B cell (primary cell): ENCODE measurements at regions not wholly inside any gene's neighbourhood (a gene's known extent, or its start where the extent isn't known, plus 50 kb on each side); places are given as distances from the start of the nearest gene placed in this dataset.

Source experiments
- ATAC-seq: fragments of 200-7000 bp; cut with Tn5 transposase; one replicate; pipeline ENCODE4 v1.10.0; 2021; ENCODE audit warnings: low read depth, mild to moderate bottlenecking, moderate number of reproducible peaks, moderate library complexity
- CTCF ChIA-PET: fragments of 350-600 bp; sonication (Branson Sonifier 250); formaldehyde crosslinking; loops from one replicate; lab custom pipeline; 2021; ENCODE audit warnings: antibody characterized with exemption, inconsistent platforms; lab: Charles Lee
- POLR2A ChIA-PET: fragments of 350-600 bp; sonication (Branson Sonifier 250); formaldehyde crosslinking; loops from one replicate; lab custom pipeline; 2021; ENCODE audit warnings: antibody characterized with exemption; lab: Charles Lee
- DNase-seq: peaks from one replicate; pipeline ENCODE4 v3.0.0; 2013
- H2AFZ ChIP-seq: 2 replicates; pipeline ENCODE4 v1.6.1; 2012; ENCODE audit warnings: mild to moderate bottlenecking, low read depth, low read length; ENCODE audit not compliant: insufficient read depth, poor library complexity, severe bottlenecking
- H3K27ac ChIP-seq, 2 donors: 1 replicate in 1 of 2; 2 replicates in 1 of 2; pipeline ENCODE4 v1.5.1; 2012 to 2013; ENCODE audit warnings: low read length in 2 of 2, mild to moderate bottlenecking in 2 of 2, moderate library complexity in 1 of 2
- H3K27me3 ChIP-seq, 4 experiments: fragments of 200-600 bp in 1 of 4; sonication (generic) in 1 of 4; replicated peaks in 1 of 4; 1 replicate in 2 of 4; 2 replicates in 2 of 4; pipeline versions ENCODE4 v1.6.1 to v1.7.0; 2013 to 2016; ENCODE audit warnings: low read length in 3 of 4, mild to moderate bottlenecking in 2 of 4, mixed read lengths in 1 of 4, moderate library complexity in 1 of 4; ENCODE audit not compliant: insufficient read depth in 4 of 4, control insufficient read depth in 3 of 4; ENCODE audit errors: control extremely low read depth in 1 of 4
- H3K36me3 ChIP-seq, 2 experiments: replicated peaks in 1 of 2; 1 replicate in 1 of 2; 2 replicates in 1 of 2; pipeline versions ENCODE4 v1.6.1 to v1.7.1; 2013; ENCODE audit warnings: low read length in 1 of 2; ENCODE audit not compliant: insufficient read depth in 2 of 2, control insufficient read depth in 1 of 2; ENCODE audit errors: control extremely low read depth in 1 of 2, extremely low read depth in 1 of 2
- H3K4me1 ChIP-seq, 2 donors: fragments of 200-600 bp in 1 of 2; sonication (generic) in 1 of 2; 1 replicate in 1 of 2; 2 replicates in 1 of 2; pipeline versions ENCODE4 v1.5.1 to v1.6.1; 2013 to 2017; ENCODE audit warnings: low read length in 2 of 2; ENCODE audit not compliant: control insufficient read depth in 2 of 2, insufficient read depth in 2 of 2
- H3K4me2 ChIP-seq: replicated peaks from 2 replicates; pipeline ENCODE3; 2012; ENCODE audit warnings: mild to moderate bottlenecking, low read depth, low read length; ENCODE audit not compliant: poor library complexity, severe bottlenecking
- H3K4me3 ChIP-seq, 5 experiments: fragments of 200-600 bp in 1 of 5; sonication (generic) in 1 of 5; 1 replicate in 3 of 5; 2 replicates in 2 of 5; pipeline versions ENCODE4 v1.5.1 to v1.7.0; 2011 to 2016; ENCODE audit warnings: low read length in 4 of 5, mild to moderate bottlenecking in 4 of 5, low read depth in 2 of 5, control low read depth in 1 of 5, moderate library complexity in 1 of 5; ENCODE audit not compliant: insufficient read depth in 1 of 5; ENCODE audit errors: control extremely low read depth in 1 of 5, extremely low read depth in 1 of 5
- H3K79me2 ChIP-seq: fragments of 200-600 bp; sonication (generic); one replicate; pipeline ENCODE4 v1.6.0; 2016; ENCODE audit warnings: low read length; ENCODE audit not compliant: control insufficient read depth, insufficient read depth
- H3K9ac ChIP-seq: fragments of 200-600 bp; sonication (generic); 2 replicates; pipeline ENCODE4 v1.6.1; 2017; ENCODE audit warnings: mild to moderate bottlenecking, low read length, moderate library complexity
- H3K9me3 ChIP-seq, 3 donors: one replicate each; pipeline versions ENCODE4 v1.6.1 to v1.7.1; 2013; ENCODE audit warnings: low read length in 2 of 3; ENCODE audit not compliant: control insufficient read depth in 2 of 3, insufficient read depth in 1 of 3; ENCODE audit errors: control extremely low read depth in 1 of 3
- H4K20me1 ChIP-seq: 2 replicates; pipeline ENCODE4 v1.6.0; 2012; ENCODE audit warnings: mild to moderate bottlenecking, low read length; ENCODE audit not compliant: insufficient read depth, control insufficient read depth, poor library complexity, severe bottlenecking
- H3K27ac Mint-ChIP-seq: one replicate; pipeline ENCODE4 v1.8.0; 2021; ENCODE audit warnings: mixed read lengths
- H3K27me3 Mint-ChIP-seq: one replicate; pipeline ENCODE4 v1.8.0; 2021; ENCODE audit warnings: mixed read lengths
- H3K4me1 Mint-ChIP-seq: one replicate; pipeline ENCODE4 v1.8.0; 2021; ENCODE audit warnings: mixed read lengths
- H3K4me3 Mint-ChIP-seq: one replicate; pipeline ENCODE4 v1.8.0; 2021; ENCODE audit warnings: mixed read lengths
- H3K9me3 Mint-ChIP-seq: one replicate; pipeline ENCODE4 v1.8.0; 2022; ENCODE audit warnings: mixed read lengths; ENCODE audit not compliant: insufficient read depth
- EZH2 ChIP-seq: IDR thresholded peaks from 2 replicates; pipeline ENCODE4 v1.6.1; 2012; ENCODE audit warnings: borderline replicate concordance, low read depth, mild to moderate bottlenecking, moderate library complexity, low read length; ENCODE audit not compliant: insufficient read depth, poor library complexity, severe bottlenecking
- WGBS: methylation state at CpG from one replicate; pipeline ENCODE4 v1.1.5; 2013; ENCODE audit warnings: missing lambda C conversion rate; ENCODE audit not compliant: insufficient coverage; 5-methylcytosine and 5-hydroxymethylcytosine counted together
- intact Hi-C: fragments of 100-400 bp; cut with micrococcal nuclease; formaldehyde crosslinking; loops from one replicate; pipeline ENCODE4 v1.10.0; 2022
- TF ChIP-seq, protein P1 (sequence below): fragments of 200-600 bp; IDR thresholded peaks from one replicate; pipeline ENCODE4 v1.8.0; 2022; ENCODE audit warnings: antibody characterized with exemption, mild to moderate bottlenecking

DNA sequence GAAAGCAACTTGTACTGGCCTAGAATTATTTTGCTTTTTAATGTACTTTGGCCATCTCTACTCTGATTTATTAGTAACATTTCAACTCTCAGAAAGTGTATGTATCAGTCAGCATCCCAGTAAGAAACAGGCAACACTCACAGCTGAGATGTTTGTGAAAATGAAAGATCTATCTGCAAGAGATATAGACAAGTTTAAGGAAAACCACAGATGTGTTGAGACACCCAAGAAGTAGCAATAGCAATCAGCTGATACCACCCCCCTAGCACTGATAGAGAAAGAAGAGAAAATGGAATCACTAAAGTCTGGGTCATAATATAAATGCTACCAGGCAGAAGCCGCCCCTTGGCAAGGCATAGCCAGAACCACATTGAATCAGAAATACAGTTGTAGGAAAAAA is 372.0 kb downstream of the ARAP2 start:
- H4K20me1 ChIP-seq: no peaks in the 10 kb centered on the region
- H3K9ac ChIP-seq: no peak overlapping the region
- Mint-ChIP-seq H3K4me1 (no peaks in the 10 kb centered on the region), H3K9me3 (no peaks in the 10 kb centered on the region), H3K27me3 (no peaks in the 10 kb centered on the region), H3K27ac (no peak overlapping the region), H3K4me3 (no peak overlapping the region)
- H3K4me1 ChIP-seq: no peaks in the 10 kb centered on the region
- TF ChIP-seq, protein P1, sequence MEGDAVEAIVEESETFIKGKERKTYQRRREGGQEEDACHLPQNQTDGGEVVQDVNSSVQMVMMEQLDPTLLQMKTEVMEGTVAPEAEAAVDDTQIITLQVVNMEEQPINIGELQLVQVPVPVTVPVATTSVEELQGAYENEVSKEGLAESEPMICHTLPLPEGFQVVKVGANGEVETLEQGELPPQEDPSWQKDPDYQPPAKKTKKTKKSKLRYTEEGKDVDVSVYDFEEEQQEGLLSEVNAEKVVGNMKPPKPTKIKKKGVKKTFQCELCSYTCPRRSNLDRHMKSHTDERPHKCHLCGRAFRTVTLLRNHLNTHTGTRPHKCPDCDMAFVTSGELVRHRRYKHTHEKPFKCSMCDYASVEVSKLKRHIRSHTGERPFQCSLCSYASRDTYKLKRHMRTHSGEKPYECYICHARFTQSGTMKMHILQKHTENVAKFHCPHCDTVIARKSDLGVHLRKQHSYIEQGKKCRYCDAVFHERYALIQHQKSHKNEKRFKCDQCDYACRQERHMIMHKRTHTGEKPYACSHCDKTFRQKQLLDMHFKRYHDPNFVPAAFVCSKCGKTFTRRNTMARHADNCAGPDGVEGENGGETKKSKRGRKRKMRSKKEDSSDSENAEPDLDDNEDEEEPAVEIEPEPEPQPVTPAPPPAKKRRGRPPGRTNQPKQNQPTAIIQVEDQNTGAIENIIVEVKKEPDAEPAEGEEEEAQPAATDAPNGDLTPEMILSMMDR: no peak
- TF ChIP-seq EZH2: no peak
- 86% methylated on average over 1 of the region's 1 CpG for WGBS
- ATAC-seq (no peak), DNase-seq (no peak)
- H3K27ac ChIP-seq: no peak overlapping the region
- H3K4me2 ChIP-seq: no peak overlapping the region
- no peak overlapping the region for H3K4me3 ChIP-seq
- no peaks in the 10 kb centered on the region for H3K36me3 ChIP-seq
- CTCF ChIA-PET: no interaction called here
- H3K79me2 ChIP-seq: no peaks in the 10 kb centered on the region
- intact Hi-C loops: no loop called here
- no peaks in the 10 kb centered on the region for H3K27me3 ChIP-seq
- no peaks in the 10 kb centered on the region for H3K9me3 ChIP-seq
- H2AFZ ChIP-seq: no peak overlapping the region
- POLR2A ChIA-PET: no interaction called here

DNA sequence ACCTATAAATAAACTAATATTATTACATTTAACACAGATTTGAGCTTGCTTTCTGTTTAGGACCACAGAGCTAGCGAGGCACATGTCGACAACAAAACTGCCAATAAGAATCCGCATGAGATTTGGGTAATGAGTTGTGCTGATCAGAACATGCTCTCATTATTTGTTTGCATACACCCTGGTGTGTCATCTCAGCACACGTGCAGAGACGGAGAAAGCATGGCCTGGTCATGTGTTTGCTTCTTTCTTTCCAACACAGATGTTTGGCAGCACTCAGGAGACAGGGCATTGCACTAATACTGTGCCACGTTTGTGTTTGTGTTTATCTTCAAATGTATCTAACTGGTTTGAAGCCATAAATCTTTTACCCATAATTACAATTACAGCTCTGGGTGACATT is 364.8 kb downstream of the ARAP2 start:
- no peaks in the 10 kb centered on the region for H3K27me3 Mint-ChIP-seq
- no peaks in the 10 kb centered on the region for H3K27me3 ChIP-seq
- H3K9me3 ChIP-seq: no peaks in the 10 kb centered on the region
- no peaks in the 10 kb centered on the region for H3K36me3 ChIP-seq
- TF ChIP-seq, protein P1: no peak
- no peak for TF ChIP-seq EZH2
- POLR2A ChIA-PET: no interaction called here
- ATAC-seq: no peak
- intact Hi-C loops: no loop called here
- no peak overlapping the region for H3K27ac Mint-ChIP-seq
- no peaks in the 10 kb centered on the region for H3K79me2 ChIP-seq
- H3K4me2 ChIP-seq: no peak overlapping the region
- no peaks in the 10 kb centered on the region for H3K9me3 Mint-ChIP-seq
- H3K4me3 ChIP-seq: no peak overlapping the region
- no peak overlapping the region for H3K27ac ChIP-seq
- CTCF ChIA-PET: no interaction called here
- no peak overlapping the region for H2AFZ ChIP-seq
- no peak overlapping the region for H3K4me3 Mint-ChIP-seq
- DNase-seq: no peak
- H3K4me1 ChIP-seq: no peaks in the 10 kb centered on the region
- no peaks in the 10 kb centered on the region for H4K20me1 ChIP-seq
- H3K9ac ChIP-seq: no peak overlapping the region
- WGBS: 98% methylated on average over 5 of the region's 6 CpGs
- H3K4me1 Mint-ChIP-seq: no peaks in the 10 kb centered on the region
